Gastroesophageal sphincter (tissue), 4 donors: ENCODE measurements at regions not wholly inside any gene's neighbourhood (a gene's known extent, or its start where the extent isn't known, plus 50 kb on each side); places are given as distances from the start of the nearest gene placed in this dataset.

Experiments
- ATAC-seq: fragments of 150-250 bp; one replicate; pipeline ENCODE4 v1.9.1; 2016; ENCODE audit warnings: mild to moderate bottlenecking, moderate library complexity
- H3K27ac ChIP-seq, 4 donors: fragments of 200-600 bp; sonication (generic) in 3 of 4; 1 replicate in 3 of 4; 2 replicates in 1 of 4; pipeline ENCODE4 v1.5.1; 2016 to 2019
- H3K27me3 ChIP-seq: fragments of 200-600 bp; sonication (generic); one replicate; pipeline ENCODE4 v1.5.1; 2019
- H3K36me3 ChIP-seq, 2 donors: fragments of 200-600 bp; sonication (generic); one replicate each; pipeline ENCODE4 v1.5.1; 2019; ENCODE audit warnings: control low read depth in 1 of 2
- H3K4me1 ChIP-seq, 3 donors: fragments of 200-600 bp; sonication (generic); 1 replicate in 2 of 3; 2 replicates in 1 of 3; pipeline ENCODE4 v1.5.1; 2016 to 2019; ENCODE audit warnings: control low read depth in 2 of 3
- H3K4me3 ChIP-seq, 2 donors: fragments of 200-600 bp; sonication (generic); one replicate each; pipeline ENCODE4 v1.5.1; 2019; ENCODE audit warnings: mild to moderate bottlenecking in 1 of 2, moderate library complexity in 1 of 2
- H3K9me3 ChIP-seq, 3 donors: fragments of 200-600 bp; sonication (generic); one replicate each; pipeline ENCODE4 v1.5.1; 2017 to 2019; ENCODE audit warnings: control low read depth in 2 of 3
- EP300 ChIP-seq: sonication (generic); formaldehyde crosslinking; IDR thresholded peaks from one replicate; pipeline ENCODE4 v1.6.1; 2017; ENCODE audit warnings: antibody characterized with exemption, mild to moderate bottlenecking
- POLR2A ChIP-seq, 2 donors: fragments of 450-650 bp; IDR thresholded peaks; one replicate each; pipeline ENCODE4 v1.6.1; 2017; ENCODE audit warnings: antibody characterized with exemption in 2 of 2, mild to moderate bottlenecking in 2 of 2, moderate library complexity in 1 of 2
- POLR2AphosphoS5 ChIP-seq: sonication (generic); formaldehyde crosslinking; IDR thresholded peaks from one replicate; pipeline ENCODE4 v1.6.1; 2017; ENCODE audit warnings: antibody characterized with exemption
- WGBS, 2 donors: methylation state at CpG; one replicate each; pipeline ENCODE4 v1.1.5; 2018; ENCODE audit warnings: low coverage in 1 of 2; 5-methylcytosine and 5-hydroxymethylcytosine counted together
- TF ChIP-seq, protein P1 (sequence below), 4 experiments: fragments of 200-600 bp in 2 of 4; fragments of 450-650 bp in 2 of 4; sonication (generic) in 1 of 4; IDR thresholded peaks; one replicate each; pipeline ENCODE4 v1.5.1; 2017 to 2019; ENCODE audit warnings: antibody characterized with exemption in 4 of 4, mild to moderate bottlenecking in 2 of 4, moderate library complexity in 2 of 4

DNA sequence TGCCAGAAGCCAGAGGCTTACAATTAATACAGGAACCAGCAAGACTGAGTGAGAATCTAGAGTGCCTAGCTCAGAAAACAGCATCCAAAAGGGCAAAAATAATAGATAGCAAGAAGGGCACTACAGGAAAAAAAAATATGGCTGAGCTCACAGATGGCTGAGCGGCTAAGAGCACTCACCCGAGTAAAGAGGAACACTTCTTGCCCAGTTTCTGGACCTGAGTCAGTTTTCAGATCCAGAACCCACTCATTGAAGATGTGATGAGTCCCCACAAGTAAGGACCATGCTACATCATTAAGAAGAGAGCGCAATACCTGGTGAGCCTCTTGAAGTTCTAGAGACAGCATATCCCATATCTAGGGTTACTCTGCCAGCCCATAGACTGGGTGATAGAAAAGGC, 65.5 kb upstream of the MAP3K1 start:
- H3K9me3 ChIP-seq: peaks cover 0 to 9% (median 0%) of the 10 kb centered on the region in 3 donors
- no peaks in the 10 kb centered on the region for H3K27me3 ChIP-seq
- no peak for ATAC-seq
- H3K27ac ChIP-seq: no peak overlapping the region
- no peaks in the 10 kb centered on the region for H3K36me3 ChIP-seq
- no peaks in the 10 kb centered on the region for H3K4me1 ChIP-seq
- TF ChIP-seq EP300: no peak
- no peak for TF ChIP-seq POLR2A (IDR thresholded peaks at IDR 0.05)
- TF ChIP-seq, protein P1, sequence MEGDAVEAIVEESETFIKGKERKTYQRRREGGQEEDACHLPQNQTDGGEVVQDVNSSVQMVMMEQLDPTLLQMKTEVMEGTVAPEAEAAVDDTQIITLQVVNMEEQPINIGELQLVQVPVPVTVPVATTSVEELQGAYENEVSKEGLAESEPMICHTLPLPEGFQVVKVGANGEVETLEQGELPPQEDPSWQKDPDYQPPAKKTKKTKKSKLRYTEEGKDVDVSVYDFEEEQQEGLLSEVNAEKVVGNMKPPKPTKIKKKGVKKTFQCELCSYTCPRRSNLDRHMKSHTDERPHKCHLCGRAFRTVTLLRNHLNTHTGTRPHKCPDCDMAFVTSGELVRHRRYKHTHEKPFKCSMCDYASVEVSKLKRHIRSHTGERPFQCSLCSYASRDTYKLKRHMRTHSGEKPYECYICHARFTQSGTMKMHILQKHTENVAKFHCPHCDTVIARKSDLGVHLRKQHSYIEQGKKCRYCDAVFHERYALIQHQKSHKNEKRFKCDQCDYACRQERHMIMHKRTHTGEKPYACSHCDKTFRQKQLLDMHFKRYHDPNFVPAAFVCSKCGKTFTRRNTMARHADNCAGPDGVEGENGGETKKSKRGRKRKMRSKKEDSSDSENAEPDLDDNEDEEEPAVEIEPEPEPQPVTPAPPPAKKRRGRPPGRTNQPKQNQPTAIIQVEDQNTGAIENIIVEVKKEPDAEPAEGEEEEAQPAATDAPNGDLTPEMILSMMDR (IDR thresholded peaks at IDR 0.05): no peak
- TF ChIP-seq POLR2AphosphoS5: no peak
- H3K4me3 ChIP-seq: no peak overlapping the region
- 92 to 100% methylated on average over 1 to 3 of the region's 3 CpGs for WGBS, 2 donors

DNA sequence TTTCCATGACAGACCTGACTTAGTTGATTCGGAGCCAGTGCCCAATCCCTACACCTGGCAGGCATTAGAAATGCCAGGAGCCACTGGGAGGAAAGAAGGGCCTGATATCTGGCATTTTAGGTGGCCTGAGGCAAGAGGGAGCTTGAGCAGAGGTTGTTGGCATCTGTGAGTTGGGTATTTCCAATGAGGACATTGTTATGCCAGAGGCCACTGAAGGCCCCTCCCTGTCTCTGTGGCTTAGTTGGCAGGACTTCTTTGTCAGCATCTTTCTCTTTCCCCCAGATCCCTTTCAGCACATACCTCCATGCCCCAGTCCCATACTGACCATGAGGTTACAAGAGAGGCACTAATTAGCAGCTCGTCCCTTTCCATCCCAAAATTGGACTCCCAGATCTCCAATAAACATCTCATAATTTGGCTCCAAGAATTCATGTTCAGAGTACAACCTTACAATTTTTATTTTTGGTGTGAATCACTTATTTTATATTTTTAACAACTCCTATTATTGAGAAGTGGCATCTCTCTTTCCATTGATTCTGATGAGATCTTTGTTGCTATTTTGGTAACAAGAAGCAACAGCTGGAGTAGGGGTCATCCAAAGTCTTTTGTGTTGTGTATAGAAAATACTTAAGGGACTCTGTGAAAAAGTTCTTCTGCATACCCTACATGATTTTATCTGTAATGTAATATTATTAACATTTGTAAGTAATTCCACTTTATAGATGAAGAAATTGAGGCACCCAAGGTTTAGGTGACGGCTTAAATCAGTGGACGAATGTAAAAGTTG, 68.6 kb upstream of the MAP3K1 start:
- WGBS, 2 donors: 78 to 97% methylated on average over 3 to 4 of the region's 4 CpGs
- TF ChIP-seq POLR2A (IDR thresholded peaks at IDR 0.05): no peak

GRCh38 chr5:56745864-56746263, 69.5 kb upstream of the MAP3K1 start:
- ATAC-seq: no peak
- no peaks in the 10 kb centered on the region for H3K4me1 ChIP-seq
- no peaks in the 10 kb centered on the region for H3K27me3 ChIP-seq
- H3K27ac ChIP-seq: no peak overlapping the region
- TF ChIP-seq EP300 (no peak), POLR2AphosphoS5 (no peak), POLR2A (IDR thresholded peaks at IDR 0.05) (no peak)
- TF ChIP-seq, protein P1 (IDR thresholded peaks at IDR 0.05): no peak
- H3K4me3 ChIP-seq: no peak overlapping the region
- no peaks in the 10 kb centered on the region for H3K9me3 ChIP-seq
- 91 to 96% methylated on average over 6 of the region's 6 CpGs for WGBS, 2 donors
- no peaks in the 10 kb centered on the region for H3K36me3 ChIP-seq

More for the DNA sequence above, 68.6 kb upstream of the MAP3K1 start:
- Histone ChIP-seq H3K27ac (no peak overlapping the region), H3K9me3 (no peaks in the 10 kb centered on the region), H3K27me3 (no peaks in the 10 kb centered on the region), H3K36me3 (no peaks in the 10 kb centered on the region), H3K4me1 (no peaks in the 10 kb centered on the region), H3K4me3 (no peak overlapping the region)
- ATAC-seq: no peak

DNA sequence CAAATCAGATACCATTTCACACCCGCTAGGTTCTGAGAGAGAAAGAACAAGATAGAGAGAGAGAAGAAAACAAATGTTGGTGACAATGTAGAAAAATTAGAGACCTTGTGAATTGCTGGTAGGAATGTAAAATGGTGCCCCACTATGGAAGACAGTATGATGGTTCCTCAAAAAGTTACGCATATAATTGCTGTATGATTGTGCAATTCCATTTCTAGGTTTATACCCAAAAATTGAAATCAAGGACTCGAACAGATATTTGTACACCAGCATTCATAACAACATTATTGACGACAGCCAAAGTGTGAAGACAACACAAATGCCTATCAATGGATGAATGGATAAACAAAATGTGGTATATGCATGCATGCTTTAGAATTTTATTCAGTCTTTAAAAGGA, 74.5 kb upstream of the MAP3K1 start:
- no peak for ATAC-seq
- Histone ChIP-seq H3K27me3 (no peaks in the 10 kb centered on the region), H3K36me3 (no peaks in the 10 kb centered on the region), H3K4me3 (no peak overlapping the region), H3K4me1 (no peaks in the 10 kb centered on the region), H3K27ac (no peak overlapping the region), H3K9me3 (no peaks in the 10 kb centered on the region)
- 93 to 96% methylated on average over 4 of the region's 4 CpGs for WGBS, 2 donors
- TF ChIP-seq, protein P1 (IDR thresholded peaks at IDR 0.05): no peak
- TF ChIP-seq POLR2AphosphoS5: no peak
- no peak for TF ChIP-seq POLR2A (IDR thresholded peaks at IDR 0.05)
- TF ChIP-seq EP300: no peak

GRCh38 chr5:56739990-56740389, 75.4 kb upstream of the MAP3K1 start:
- TF ChIP-seq EP300: no peak
- TF ChIP-seq, protein P1 (IDR thresholded peaks at IDR 0.05): no peak
- no peak for TF ChIP-seq POLR2AphosphoS5
- no peak for TF ChIP-seq POLR2A (IDR thresholded peaks at IDR 0.05)
- Histone ChIP-seq H3K4me1 (no peaks in the 10 kb centered on the region), H3K27me3 (no peaks in the 10 kb centered on the region), H3K9me3 (no peaks in the 10 kb centered on the region), H3K4me3 (no peak overlapping the region), H3K36me3 (no peaks in the 10 kb centered on the region), H3K27ac (no peak overlapping the region)
- WGBS, 2 donors: 13 to 19% methylated on average over 1 of the region's 1 CpG
- no peak for ATAC-seq
